Neuronal stem cell (in vitro differentiated cells): ENCODE measurements at regions not wholly inside any gene's neighbourhood (a gene's known extent, or its start where the extent isn't known, plus 50 kb on each side); places are given as distances from the start of the nearest gene placed in this dataset.
A peak's percentile ranks its signal among the peaks of the same experiment; 100 is the strongest.

ENCODE experiments used
- DNase-seq: peaks from one replicate; pipeline ENCODE4 v3.0.0-alpha.2; 2013; ENCODE audit warnings: low spot score
- H2AFZ ChIP-seq: one replicate; pipeline ENCODE4 v1.6.1; 2013; ENCODE audit warnings: mild to moderate bottlenecking, low read length, inconsistent platforms
- H2AK5ac ChIP-seq: 2 replicates; pipeline ENCODE4 v1.6.1; 2013; ENCODE audit warnings: low read depth, mild to moderate bottlenecking, inconsistent platforms, low read length, moderate library complexity, mixed read lengths
- H2BK120ac ChIP-seq: 2 replicates; pipeline ENCODE4 v1.6.1; 2013; ENCODE audit warnings: low read depth, mild to moderate bottlenecking, inconsistent platforms, low read length, moderate library complexity, mixed read lengths
- H2BK12ac ChIP-seq: one replicate; pipeline ENCODE4 v1.6.1; 2013; ENCODE audit warnings: low read length, inconsistent platforms
- H2BK15ac ChIP-seq: 2 replicates; pipeline ENCODE4 v1.6.1; 2013; ENCODE audit warnings: mild to moderate bottlenecking, low read length, inconsistent platforms, mixed read lengths
- H2BK5ac ChIP-seq: one replicate; pipeline ENCODE4 v1.6.1; 2013; ENCODE audit warnings: inconsistent platforms, mild to moderate bottlenecking, low read length, moderate library complexity
- H3K14ac ChIP-seq: one replicate; pipeline ENCODE4 v1.6.1; 2013; ENCODE audit warnings: low read length, inconsistent platforms
- H3K18ac ChIP-seq: 2 replicates; pipeline ENCODE4 v1.6.1; 2013; ENCODE audit warnings: low read length, inconsistent platforms
- H3K23ac ChIP-seq: 2 replicates; pipeline ENCODE4 v1.6.1; 2013; ENCODE audit warnings: low read depth, mild to moderate bottlenecking, mixed read lengths, low read length, inconsistent platforms; ENCODE audit not compliant: poor library complexity
- H3K27ac ChIP-seq: replicated peaks from 3 replicates; pipeline ENCODE4 v1.5.1; 2013; ENCODE audit warnings: low read length, inconsistent platforms
- H3K27me3 ChIP-seq, 3 experiments: 2 replicates each; pipeline ENCODE4 v1.6.1; 2013; ENCODE audit warnings: low read length in 3 of 3, mild to moderate bottlenecking in 2 of 3, inconsistent platforms in 1 of 3, low read depth in 1 of 3, mixed read lengths in 1 of 3, moderate library complexity in 1 of 3; ENCODE audit not compliant: control insufficient read depth in 3 of 3, insufficient read depth in 3 of 3
- H3K36me3 ChIP-seq, 2 donors: replicated peaks in 1 of 2; 2 replicates each; pipeline ENCODE4 v1.6.1; 2013; ENCODE audit warnings: low read length in 2 of 2; ENCODE audit not compliant: control insufficient read depth in 2 of 2, insufficient read depth in 2 of 2
- H3K4ac ChIP-seq: 2 replicates; pipeline ENCODE4 v1.6.1; 2013; ENCODE audit warnings: inconsistent platforms, mild to moderate bottlenecking, low read length, moderate library complexity
- H3K4me1 ChIP-seq, 2 donors: 1 replicate in 1 of 2; 2 replicates in 1 of 2; pipeline ENCODE4 v1.6.1; 2013; ENCODE audit warnings: low read length in 2 of 2, low read depth in 1 of 2; ENCODE audit not compliant: control insufficient read depth in 2 of 2, insufficient read depth in 1 of 2
- H3K4me2 ChIP-seq: one replicate; pipeline ENCODE4 v1.6.1; 2013; ENCODE audit warnings: mild to moderate bottlenecking, low read length, inconsistent platforms; ENCODE audit not compliant: insufficient read depth, poor library complexity, severe bottlenecking
- H3K4me3 ChIP-seq, 2 donors: 2 replicates each; pipeline ENCODE4 v1.5.1; 2013; ENCODE audit warnings: low read length in 2 of 2, mild to moderate bottlenecking in 2 of 2, inconsistent platforms in 1 of 2, moderate library complexity in 1 of 2
- H3K79me1 ChIP-seq: one replicate; pipeline ENCODE4 v1.6.1; 2013; ENCODE audit warnings: low read depth, mild to moderate bottlenecking, inconsistent platforms, low read length, moderate library complexity
- H3K9ac ChIP-seq: one replicate; pipeline ENCODE4 v1.6.1; 2013; ENCODE audit warnings: mild to moderate bottlenecking, low read depth, low read length, inconsistent platforms; ENCODE audit not compliant: poor library complexity
- H3K9me3 ChIP-seq, 2 donors: replicated peaks in 1 of 2; 2 replicates each; pipeline versions ENCODE3 to v1.6.1; 2013; ENCODE audit warnings: low read length in 2 of 2, mild to moderate bottlenecking in 2 of 2, inconsistent platforms in 1 of 2, low read depth in 1 of 2, mixed read lengths in 1 of 2, moderate library complexity in 1 of 2; ENCODE audit not compliant: control insufficient read depth in 2 of 2, insufficient read depth in 1 of 2
- H4K8ac ChIP-seq: one replicate; pipeline ENCODE4 v1.6.1; 2013; ENCODE audit warnings: low read depth, mild to moderate bottlenecking, inconsistent platforms, low read length, moderate library complexity
- H4K91ac ChIP-seq: one replicate; pipeline ENCODE4 v1.6.1; 2013; ENCODE audit warnings: low read length, low read depth, mild to moderate bottlenecking, inconsistent platforms; ENCODE audit not compliant: poor library complexity
- WGBS, 2 donors: extraction: QIAGEN DNeasy Blood & Tissue Kit; methylation state at CpG; one replicate each; pipeline ENCODE4 v1.1.7; 2013; ENCODE audit warnings: missing lambda C conversion rate in 2 of 2, mixed read lengths in 1 of 2; ENCODE audit not compliant: insufficient read length in 2 of 2, insufficient replicate concordance in 1 of 2; ENCODE audit errors: extremely low coverage in 2 of 2; 5-methylcytosine and 5-hydroxymethylcytosine counted together

DNA sequence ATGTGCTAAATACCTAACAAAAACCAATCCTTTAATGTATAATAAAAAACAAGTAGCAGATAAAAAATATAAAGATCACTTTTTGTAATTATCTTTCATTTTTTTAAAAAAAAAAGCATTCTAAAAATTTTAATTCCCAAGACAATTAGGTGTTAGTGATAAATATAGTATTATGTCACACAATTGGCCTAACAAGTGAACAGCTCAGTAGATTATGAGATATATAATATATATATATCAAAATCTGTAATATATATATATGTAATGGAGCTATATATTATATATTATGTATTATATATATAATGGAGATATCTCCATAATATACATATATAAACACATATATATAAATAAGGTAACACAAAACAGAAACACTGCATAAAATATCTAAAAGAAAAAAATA lies 1531.1 kb upstream of the MIR17HG start:
- Histone ChIP-seq H2AK5ac (no peak overlapping the region), H3K4me3 (no peak overlapping the region), H4K91ac (no peak overlapping the region)

DNA sequence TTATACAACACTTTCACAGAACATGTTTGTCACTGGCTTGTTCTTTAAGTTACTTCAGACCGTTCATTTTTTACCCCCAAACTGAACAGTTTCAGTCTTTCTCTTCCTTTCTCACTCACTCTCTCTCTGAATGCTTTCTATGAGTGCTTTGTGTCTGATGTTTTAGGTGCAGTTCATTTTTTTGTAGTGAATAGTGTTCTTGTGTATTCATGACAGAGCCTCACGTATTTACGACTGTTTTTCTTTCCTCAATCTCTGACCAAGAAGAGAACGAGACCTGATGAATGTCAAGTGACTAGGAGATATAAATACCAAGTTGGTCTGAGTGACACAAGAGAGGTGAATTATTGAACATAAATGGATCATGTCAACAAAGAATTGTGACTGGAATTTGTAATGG lies 1525.0 kb upstream of the MIR17HG start:
- H2AK5ac ChIP-seq: no peak overlapping the region
- H2BK12ac ChIP-seq: no peak overlapping the region
- H3K4ac ChIP-seq: no peak overlapping the region
- H2BK5ac ChIP-seq: no peak overlapping the region
- no peak overlapping the region for H4K91ac ChIP-seq
- H3K79me1 ChIP-seq: no peaks in the 10 kb centered on the region
- H3K27ac ChIP-seq: no peak overlapping the region
- no CpG with 5 or more reads among the region's 4 CpGs for WGBS, 2 donors
- H3K23ac ChIP-seq: no peak overlapping the region
- H3K9ac ChIP-seq: no peak overlapping the region
- H3K27me3 ChIP-seq: no peaks in the 10 kb centered on the region
- no peak for DNase-seq
- H3K4me3 ChIP-seq: no peak overlapping the region
- no peak overlapping the region for H2BK15ac ChIP-seq
- peak overlapping the region; percentile 80 for H2AFZ ChIP-seq
- no peak overlapping the region for H3K14ac ChIP-seq
- no peak overlapping the region for H3K18ac ChIP-seq
- H2BK120ac ChIP-seq: no peak overlapping the region
- no peaks in the 10 kb centered on the region for H3K36me3 ChIP-seq
- H3K4me1 ChIP-seq: no peaks in the 10 kb centered on the region
- peaks cover 0 to 4% of the 10 kb centered on the region in 2 donors for H3K9me3 ChIP-seq
- no peak overlapping the region for H4K8ac ChIP-seq
- no peak overlapping the region for H3K4me2 ChIP-seq

More for the DNA sequence above, 1531.1 kb upstream of the MIR17HG start:
- Histone ChIP-seq H3K9me3 (peaks cover 0 to 4% of the 10 kb centered on the region in 2 donors), H3K4me1 (no peaks in the 10 kb centered on the region), H4K8ac (no peak overlapping the region), H3K18ac (no peak overlapping the region), H2BK120ac (no peak overlapping the region), H2AFZ (no peak overlapping the region), H3K79me1 (no peaks in the 10 kb centered on the region), H2BK12ac (no peak overlapping the region), H3K23ac (no peak overlapping the region), H3K27ac (no peak overlapping the region), H3K9ac (no peak overlapping the region), H3K14ac (no peak overlapping the region), H3K4me2 (no peak overlapping the region), H2BK15ac (no peak overlapping the region), H3K4ac (no peak overlapping the region), H2BK5ac (no peak overlapping the region), H3K27me3 (no peaks in the 10 kb centered on the region), H3K36me3 (no peaks in the 10 kb centered on the region)
- no peak for DNase-seq

DNA sequence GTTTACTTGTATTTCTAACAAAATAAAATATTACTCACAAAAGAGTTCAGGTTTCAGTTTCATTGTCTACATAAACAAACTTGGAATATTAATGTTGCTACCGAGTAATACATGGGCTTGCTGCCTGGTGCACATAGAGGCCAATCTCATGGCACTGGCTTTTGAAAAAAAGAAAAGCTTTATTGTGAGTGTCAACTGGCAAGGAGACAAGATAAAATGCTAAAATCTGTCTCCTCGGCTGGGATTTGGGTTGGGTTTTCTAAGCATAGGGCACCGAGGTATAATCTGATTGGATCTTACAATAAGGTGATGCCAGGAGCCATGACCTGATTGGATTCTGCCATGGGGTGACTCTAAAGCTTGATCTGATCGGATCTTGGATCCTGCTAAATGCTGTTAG lies 1519.9 kb upstream of the MIR17HG start:
- Histone ChIP-seq H3K14ac (no peak overlapping the region), H3K23ac (no peak overlapping the region), H2AFZ (peak overlapping the region; percentile 40), H3K4ac (no peak overlapping the region), H3K18ac (no peak overlapping the region), H2BK12ac (no peak overlapping the region), H3K27me3 (no peaks in the 10 kb centered on the region), H2BK5ac (no peak overlapping the region), H3K27ac (no peak overlapping the region), H2BK120ac (no peak overlapping the region), H3K9ac (no peak overlapping the region), H3K9me3 (no peaks in the 10 kb centered on the region), H2AK5ac (no peak overlapping the region), H2BK15ac (no peak overlapping the region), H4K91ac (no peak overlapping the region), H3K79me1 (no peaks in the 10 kb centered on the region), H3K36me3 (no peaks in the 10 kb centered on the region), H3K4me1 (peaks cover 0 to 4% of the 10 kb centered on the region in 2 donors), H3K4me2 (no peak overlapping the region), H3K4me3 (no peak overlapping the region), H4K8ac (no peak overlapping the region)
- no CpG with 5 or more reads among the region's 4 CpGs for WGBS, 2 donors
- DNase-seq: no peak

DNA sequence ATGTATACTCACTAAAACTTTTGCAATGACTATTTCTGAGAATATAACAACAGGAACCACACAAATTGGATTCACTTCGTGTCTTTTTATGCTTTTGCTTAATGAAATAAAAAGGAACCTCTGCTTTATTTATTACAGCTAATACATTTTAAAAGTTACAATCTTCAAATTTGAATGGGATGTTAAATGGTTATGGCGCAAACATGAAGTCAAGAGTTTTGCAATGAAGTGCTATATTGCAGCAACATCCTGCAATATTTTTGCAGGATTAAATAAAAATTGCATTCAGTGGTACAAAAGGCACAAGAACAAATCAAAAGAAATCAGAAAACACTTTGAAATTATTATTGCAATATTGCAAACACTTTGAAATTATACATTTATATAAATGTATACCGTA lies 1519.0 kb upstream of the MIR17HG start:
- Histone ChIP-seq H2AFZ (no peak overlapping the region), H3K79me1 (no peaks in the 10 kb centered on the region), H3K27me3 (no peaks in the 10 kb centered on the region), H3K4me2 (no peak overlapping the region), H3K27ac (no peak overlapping the region), H2BK12ac (no peak overlapping the region), H3K4ac (no peak overlapping the region), H4K8ac (no peak overlapping the region), H2BK15ac (no peak overlapping the region), H3K36me3 (no peaks in the 10 kb centered on the region), H3K9me3 (no peaks in the 10 kb centered on the region), H3K4me1 (peaks cover 0 to 6% of the 10 kb centered on the region in 2 donors), H3K23ac (no peak overlapping the region), H3K14ac (no peak overlapping the region), H2AK5ac (no peak overlapping the region), H3K18ac (no peak overlapping the region), H3K9ac (no peak overlapping the region), H4K91ac (no peak overlapping the region), H2BK5ac (no peak overlapping the region), H3K4me3 (no peak overlapping the region), H2BK120ac (no peak overlapping the region)
- DNase-seq: no peak
- no CpG with 5 or more reads among the region's 3 CpGs for WGBS, 2 donors
